SW 1271 (cell line): ENCODE measurements at regions not wholly inside any gene's neighbourhood (a gene's known extent, or its start where the extent isn't known, plus 50 kb on each side); places are given as distances from the start of the nearest gene placed in this dataset.

Experiments used
- DNase-seq, 2 experiments: peaks; one replicate each; lab custom pipeline; 2025; lab: John Stamatoyannopoulos, UW

GRCh38 chr3:175865724-175866123, 1006.6 kb downstream of the NAALADL2 start:
- no peak for DNase-seq

GRCh38 chr3:175861916-175862315, 1002.8 kb downstream of the NAALADL2 start:
- no peak for DNase-seq
